HG03520 (cell line): ENCODE measurements at regions not wholly inside any gene's neighbourhood (a gene's known extent, or its start where the extent isn't known, plus 50 kb on each side); places are given as distances from the start of the nearest gene placed in this dataset.

ENCODE experiments used
- ATAC-seq: cut with Tn5 transposase; IDR thresholded peaks from one replicate; pipeline ENCODE4 v1.9.1; 2021; ENCODE audit warnings: mild to moderate bottlenecking, moderate library complexity; ENCODE audit not compliant: unreplicated experiment

- ATAC-seq, result no peak
Observed at GRCh38 chr18:61949946-61950345, 57.1 kb upstream of the RNF152 start.

- no peak for ATAC-seq
Observed at GRCh38 chr18:61948846-61949438, 56.1 kb upstream of the RNF152 start.

GRCh38 chr18:61948281-61948741 lies 55.5 kb upstream of the RNF152 start:
- ATAC-seq, result no peak

GRCh38 chr18:61946449-61946848 lies 53.6 kb upstream of the RNF152 start:
- ATAC-seq, result no peak

- ATAC-seq, result no peak
Observed at GRCh38 chr18:61943175-61943964, 50.6 kb upstream of the RNF152 start.
